Ovary (tissue), 7 donors: ENCODE measurements at regions not wholly inside any gene's neighbourhood (a gene's known extent, or its start where the extent isn't known, plus 50 kb on each side); places are given as distances from the start of the nearest gene placed in this dataset.
"Not testable (repeated sequence)": the region's sequence is repeated elsewhere in the genome, so short reads cannot be mapped to it uniquely, and the experiment has no call there.

Source experiments
- DNase-seq, 5 donors: peaks; one replicate each; pipeline ENCODE4 v3.0.0-alpha.2; 2019 to 2020
- H3K27ac ChIP-seq, 2 donors: fragments of 200-600 bp; one replicate each; pipeline versions ENCODE4 v1.5.1 to v1.8.0; 2019 to 2022
- H3K27me3 ChIP-seq: fragments of 200-600 bp; one replicate; pipeline ENCODE4 v1.8.0; 2022
- H3K36me3 ChIP-seq: fragments of 200-600 bp; sonication (generic); one replicate; pipeline ENCODE4 v1.5.1; 2019
- H3K4me1 ChIP-seq: one replicate; pipeline ENCODE4 v1.8.1; 2013; ENCODE audit warnings: mild to moderate bottlenecking, moderate library complexity; ENCODE audit not compliant: insufficient read depth
- H3K4me3 ChIP-seq: fragments of 200-600 bp; sonication (generic); one replicate; pipeline ENCODE4 v1.5.1; 2017
- H3K9me3 ChIP-seq, 2 donors: fragments of 200-600 bp in 1 of 2; sonication (generic) in 1 of 2; one replicate each; pipeline versions ENCODE4 v1.5.1 to v1.8.1; 2013 to 2019; ENCODE audit warnings: mild to moderate bottlenecking in 1 of 2, moderate library complexity in 1 of 2
- WGBS, 3 donors: extraction: QIAGEN DNeasy Blood & Tissue Kit in 1 of 3; methylation state at CpG; one replicate each; pipeline versions ENCODE4 v1.1.5 to v1.1.7; 2013 to 2017; 5-methylcytosine and 5-hydroxymethylcytosine counted together
- intact Hi-C, 4 donors: fragments of 100-400 bp; cut with DNase I; formaldehyde crosslinking; loops; one replicate each; pipeline versions ENCODE4 v1.11.0 to v1.15.1; 2022 to 2023
- donor health status: DM: no; HTN: no; CAD: no; lungs with moderate emphysema.
- donor health status: DM: no; HTN: no; CAD: no.
- donor health status: Bipolar disorder and iron deficiency.
- donor health status: DM: no; HTN: no; CAD: no.
- donor health status: DM: yes; HTN: yes; CAD: no.

DNA sequence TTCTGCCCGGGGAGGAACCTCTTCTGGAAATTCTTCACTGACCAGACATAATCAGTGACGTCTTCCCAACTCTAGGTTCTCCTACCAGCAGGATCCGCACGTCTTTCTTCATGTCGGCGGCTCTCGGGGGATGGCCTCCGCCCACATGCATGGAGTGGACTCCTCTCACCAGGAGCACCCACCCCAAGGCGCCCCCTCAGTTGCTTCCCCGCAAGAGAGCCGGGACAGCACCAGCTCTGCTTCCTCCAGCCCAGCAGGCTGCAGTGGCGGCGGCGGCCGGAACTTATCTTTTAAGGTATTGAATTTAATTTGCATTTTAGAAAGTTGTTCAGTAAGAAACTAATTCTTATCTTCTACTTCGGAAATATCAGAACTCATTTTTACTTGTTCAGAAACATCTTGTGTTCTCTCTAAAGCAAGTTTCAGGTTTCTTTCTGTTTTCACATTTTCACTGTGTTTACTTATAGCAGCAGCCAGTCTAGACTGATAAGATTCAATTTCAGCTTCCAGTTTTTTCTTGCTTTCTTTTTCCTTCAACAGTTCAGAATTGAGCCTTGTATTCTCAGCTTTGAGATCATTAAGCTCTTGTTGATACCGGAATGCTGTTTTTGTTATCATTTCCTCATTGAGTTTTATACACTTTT, 343.5 kb downstream of the TUBA3C start:
- 60 to 80% (median 70%) methylated on average over 17 of the region's 17 CpGs for WGBS, 3 donors
- H3K36me3 ChIP-seq, H3K27me3 ChIP-seq, H3K27ac ChIP-seq, intact Hi-C loops, H3K4me3 ChIP-seq, DNase-seq, H3K9me3 ChIP-seq, H3K4me1 ChIP-seq: not testable (repeated sequence)

- intact Hi-C loops = not testable (repeated sequence)
Measured at GRCh38 chr13:18837179-18837745, 344.4 kb downstream of the TUBA3C start.

GRCh38 chr13:18836371-18837178, 345.0 kb downstream of the TUBA3C start:
- DNase-seq, H3K4me1 ChIP-seq, H3K36me3 ChIP-seq, H3K9me3 ChIP-seq, H3K27me3 ChIP-seq, H3K4me3 ChIP-seq, intact Hi-C loops, H3K27ac ChIP-seq: not testable (repeated sequence)
- WGBS, 3 donors = 83 to 87% (median 87%) methylated on average over 45 of the region's 45 CpGs

More at GRCh38 chr13:18837179-18837745, 344.4 kb downstream of the TUBA3C start:
- H3K9me3 ChIP-seq, H3K36me3 ChIP-seq, H3K4me3 ChIP-seq, H3K4me1 ChIP-seq, H3K27me3 ChIP-seq, DNase-seq, H3K27ac ChIP-seq: not testable (repeated sequence)
- WGBS, 3 donors = 78 to 93% (median 83%) methylated on average over 20 to 26 of the region's 26 CpGs

GRCh38 chr13:18835754-18836153, 345.9 kb downstream of the TUBA3C start:
- H3K27me3 ChIP-seq, H3K9me3 ChIP-seq, DNase-seq, H3K27ac ChIP-seq, H3K4me3 ChIP-seq, H3K4me1 ChIP-seq, intact Hi-C loops, H3K36me3 ChIP-seq: not testable (repeated sequence)
- 57 to 66% (median 64%) methylated on average over 5 of the region's 5 CpGs for WGBS, 3 donors

GRCh38 chr13:18824678-18825077, 356.9 kb downstream of the TUBA3C start:
- 44 to 63% (median 58%) methylated on average over 1 of the region's 1 CpG for WGBS, 3 donors
- H3K27ac ChIP-seq, H3K4me3 ChIP-seq, H3K36me3 ChIP-seq, H3K4me1 ChIP-seq, H3K27me3 ChIP-seq, intact Hi-C loops, H3K9me3 ChIP-seq, DNase-seq: not testable (repeated sequence)

DNA sequence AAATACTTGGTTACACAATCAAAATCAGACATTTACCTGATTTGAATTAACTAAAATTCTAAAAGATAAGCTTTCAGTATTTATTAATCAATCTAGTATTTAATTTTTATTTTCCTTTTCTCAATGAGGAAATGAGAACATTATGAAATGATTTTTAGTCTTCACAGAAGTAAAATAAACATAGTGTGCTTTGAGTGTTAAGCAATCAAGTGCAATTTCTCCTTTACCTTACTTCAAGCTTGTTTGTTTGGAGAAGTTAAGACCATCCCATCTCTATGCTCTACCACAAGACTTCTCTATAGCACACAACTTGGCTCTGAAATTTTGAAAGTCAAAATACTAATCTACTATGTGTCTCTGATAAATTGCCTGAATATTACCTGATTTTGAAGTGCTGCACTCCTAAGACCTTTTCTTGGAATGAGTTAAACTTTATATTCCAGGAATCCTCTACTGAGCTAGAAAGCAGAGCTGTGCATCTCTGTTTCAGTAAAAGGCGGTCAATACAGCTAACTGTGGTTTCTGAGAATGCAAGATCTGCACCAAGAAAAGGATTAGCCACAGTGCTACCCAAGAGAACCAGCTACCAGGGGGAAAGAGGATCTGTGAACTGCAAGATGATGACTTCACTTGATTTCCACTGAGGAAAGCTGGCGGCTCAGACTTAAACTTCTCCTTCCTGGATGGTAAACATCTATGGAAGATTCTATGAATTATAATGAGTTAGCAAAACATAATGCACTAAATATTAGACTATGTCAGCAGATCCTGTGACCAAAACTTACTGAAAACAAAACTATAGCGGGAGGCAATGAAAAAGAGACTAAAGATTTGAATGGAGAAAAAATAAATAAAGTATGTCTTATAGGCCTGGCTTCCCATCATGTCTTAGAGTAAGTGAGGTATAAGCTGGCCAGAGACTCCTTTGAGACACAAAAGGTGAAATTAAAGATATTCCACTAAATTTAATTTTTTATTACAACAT, 358.7 kb downstream of the TUBA3C start:
- WGBS, 3 donors = 57 to 67% (median 58%) methylated on average over 3 of the region's 3 CpGs
- H3K4me1 ChIP-seq, H3K9me3 ChIP-seq, DNase-seq, intact Hi-C loops, H3K36me3 ChIP-seq, H3K27ac ChIP-seq, H3K4me3 ChIP-seq, H3K27me3 ChIP-seq: not testable (repeated sequence)

- H3K27ac ChIP-seq, H3K4me1 ChIP-seq, DNase-seq, H3K4me3 ChIP-seq, intact Hi-C loops, H3K9me3 ChIP-seq, H3K27me3 ChIP-seq, H3K36me3 ChIP-seq: not testable (repeated sequence)
- WGBS, 3 donors = 71 to 79% methylated on average over 2 of the region's 2 CpGs; no CpG with 5 or more reads in 1 of the 3 donors
Measured at GRCh38 chr13:18773988-18774387, 407.6 kb downstream of the TUBA3C start.

GRCh38 chr13:18741696-18742095, 439.9 kb downstream of the TUBA3C start:
- H3K27ac ChIP-seq, H3K4me3 ChIP-seq, DNase-seq, H3K27me3 ChIP-seq, intact Hi-C loops, H3K4me1 ChIP-seq, H3K36me3 ChIP-seq, H3K9me3 ChIP-seq: not testable (repeated sequence)
- 60 to 74% (median 61%) methylated on average over 4 of the region's 4 CpGs for WGBS, 3 donors
